ENCODE measurements at regions not wholly inside any gene's neighbourhood (a gene's known extent, or its start where the extent isn't known, plus 50 kb on each side); places are given as distances from the start of the nearest gene placed in this dataset.

- no peak for DNase-seq (ENCODE audit: low read depth)
- no peak for TF ChIP-seq CTCF (conservative IDR thresholded peaks at IDR 0.05; ENCODE audit: control insufficient read depth, insufficient read depth, low read depth, low read length)
- no peak overlapping the region for H3K4me3 ChIP-seq (ENCODE audit: control insufficient read depth, low read depth, low read length)
Measured at GRCh38 chr4:108237693-108238092, 69.0 kb upstream of the LEF1 start.

- no peak overlapping the region for H3K4me3 ChIP-seq (ENCODE audit: control insufficient read depth, low read depth, low read length)
- no peak for DNase-seq (ENCODE audit: low read depth)
- no peak for TF ChIP-seq CTCF (conservative IDR thresholded peaks at IDR 0.05; ENCODE audit: control insufficient read depth, insufficient read depth, low read depth, low read length)
Measured at GRCh38 chr4:108236264-108236663, 67.5 kb upstream of the LEF1 start.

DNA sequence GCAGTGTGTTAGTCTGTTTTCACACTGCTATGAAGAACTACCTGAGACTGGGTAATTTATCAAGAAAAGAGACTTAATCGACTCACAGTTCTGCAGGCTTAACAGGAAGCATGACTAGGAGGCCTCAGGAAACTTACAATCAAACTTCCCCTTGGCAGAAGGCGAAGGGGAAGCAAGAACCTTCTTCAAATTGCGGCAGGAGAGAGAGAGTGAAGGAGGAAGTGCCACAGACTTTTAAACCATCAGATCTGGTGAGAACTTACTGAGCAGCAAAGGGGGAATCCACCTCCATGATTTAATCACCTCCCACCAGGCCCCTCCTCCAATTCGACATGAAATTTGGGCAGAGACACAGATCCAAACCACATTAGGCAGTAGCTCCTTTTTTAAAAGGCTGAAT lies 59.2 kb upstream of the LEF1 start:
- no peak overlapping the region for H3K4me3 ChIP-seq (ENCODE audit: control insufficient read depth, low read depth, low read length)
- DNase-seq (ENCODE audit: low read depth): no peak
- no peak for TF ChIP-seq CTCF (conservative IDR thresholded peaks at IDR 0.05; ENCODE audit: control insufficient read depth, insufficient read depth, low read depth, low read length)

DNA sequence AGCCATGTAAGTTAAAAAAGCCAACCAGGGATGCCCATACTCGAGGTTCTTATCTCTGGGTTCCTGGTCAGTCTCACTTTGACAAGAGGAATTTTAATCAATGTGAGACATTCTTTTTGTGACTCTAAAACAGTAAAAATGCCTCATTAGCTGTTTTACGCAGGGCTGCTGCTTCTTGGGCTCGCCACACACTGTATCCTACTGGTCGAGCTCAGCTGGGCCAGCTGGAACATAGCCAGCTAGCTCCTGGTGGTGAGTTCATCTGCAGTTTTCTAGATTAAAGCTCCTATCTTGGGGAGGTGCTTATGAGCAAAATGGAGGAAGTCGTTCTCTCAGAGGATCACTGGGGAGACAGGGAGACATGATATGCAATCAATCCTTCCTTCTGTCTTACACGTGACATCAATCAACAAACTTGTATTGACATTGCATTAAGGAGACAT lies 55.9 kb upstream of the LEF1 start:
- no peak overlapping the region for H3K4me3 ChIP-seq (ENCODE audit: control insufficient read depth, low read depth, low read length)
- DNase-seq (ENCODE audit: low read depth): peak; percentile 58
- TF ChIP-seq CTCF (conservative IDR thresholded peaks at IDR 0.05; ENCODE audit: control insufficient read depth, insufficient read depth, low read depth, low read length): no peak

- H3K4me3 ChIP-seq (ENCODE audit: control insufficient read depth, low read depth, low read length): no peak overlapping the region
- DNase-seq (ENCODE audit: low read depth): no peak
- TF ChIP-seq CTCF (conservative IDR thresholded peaks at IDR 0.05; ENCODE audit: control insufficient read depth, insufficient read depth, low read depth, low read length): no peak
Measured at GRCh38 chr4:108223313-108223712, 54.6 kb upstream of the LEF1 start.

GRCh38 chr4:108219998-108220397 lies 51.3 kb upstream of the LEF1 start:
- H3K4me3 ChIP-seq (ENCODE audit: control insufficient read depth, low read depth, low read length): no peak overlapping the region
- TF ChIP-seq CTCF (conservative IDR thresholded peaks at IDR 0.05; ENCODE audit: control insufficient read depth, insufficient read depth, low read depth, low read length): no peak
- DNase-seq (ENCODE audit: low read depth): no peak

Measured in fibroblast of mammary gland (primary cell).